Stimulated activated CD8-positive, alpha-beta memory T cell treated with anti-CD3 and anti-CD28 coated beads, Interleukin-7, amount 100 ng/mL, for 48 hours (primary cell): ENCODE measurements at regions not wholly inside any gene's neighbourhood (a gene's known extent, or its start where the extent isn't known, plus 50 kb on each side); places are given as distances from the start of the nearest gene placed in this dataset.

Source experiments
- DNase-seq, 2 donors: peaks; one replicate each; pipeline ENCODE4 v3.0.0-alpha.2; 2020; ENCODE audit warnings: low read depth in 1 of 2; ENCODE audit errors: extremely low read depth in 1 of 2

GRCh38 chr17:79261355-79262072 lies 186.9 kb downstream of the ENGASE start:
- no peak for DNase-seq

- no peak for DNase-seq
Measured at GRCh38 chr17:79258843-79259242, 184.2 kb downstream of the ENGASE start.

GRCh38 chr17:79258041-79258440 lies 183.4 kb downstream of the ENGASE start:
- no peak for DNase-seq

GRCh38 chr17:79255926-79256585 lies 181.4 kb downstream of the ENGASE start:
- no peak for DNase-seq

GRCh38 chr17:79255456-79255855 lies 180.8 kb downstream of the ENGASE start:
- DNase-seq: no peak

GRCh38 chr17:79255046-79255445 lies 180.4 kb downstream of the ENGASE start:
- no peak for DNase-seq

GRCh38 chr17:79252886-79253285 lies 178.3 kb downstream of the ENGASE start:
- DNase-seq: no peak

GRCh38 chr17:79251824-79252223 lies 177.2 kb downstream of the ENGASE start:
- no peak for DNase-seq

GRCh38 chr17:79249929-79250521 lies 175.4 kb downstream of the ENGASE start:
- DNase-seq: no peak

- no peak for DNase-seq
Measured at GRCh38 chr17:79248843-79249493, 174.3 kb downstream of the ENGASE start.

- DNase-seq: no peak
Measured at GRCh38 chr17:79246225-79247190, 171.9 kb downstream of the ENGASE start.

GRCh38 chr17:79244665-79245064 lies 170.0 kb downstream of the ENGASE start:
- no peak for DNase-seq

- DNase-seq: no peak
Measured at GRCh38 chr17:79243996-79244395, 169.4 kb downstream of the ENGASE start.

GRCh38 chr17:79243603-79243990 lies 169.0 kb downstream of the ENGASE start:
- DNase-seq: no peak

GRCh38 chr17:79242873-79243602 lies 168.4 kb downstream of the ENGASE start:
- DNase-seq: no peak

GRCh38 chr17:79242393-79242792 lies 167.8 kb downstream of the ENGASE start:
- no peak for DNase-seq

- no peak for DNase-seq
Measured at GRCh38 chr17:79241616-79242015, 167.0 kb downstream of the ENGASE start.

- no peak for DNase-seq
Measured at GRCh38 chr17:79239205-79239604, 164.6 kb downstream of the ENGASE start.

GRCh38 chr17:79237448-79238053 lies 162.9 kb downstream of the ENGASE start:
- DNase-seq: no peak
